ENCODE measurements at regions not wholly inside any gene's neighbourhood (a gene's known extent, or its start where the extent isn't known, plus 50 kb on each side); places are given as distances from the start of the nearest gene placed in this dataset.
"Not testable (repeated sequence)": the region's sequence is repeated elsewhere in the genome, so short reads cannot be mapped to it uniquely, and the experiment has no call there.

DNA sequence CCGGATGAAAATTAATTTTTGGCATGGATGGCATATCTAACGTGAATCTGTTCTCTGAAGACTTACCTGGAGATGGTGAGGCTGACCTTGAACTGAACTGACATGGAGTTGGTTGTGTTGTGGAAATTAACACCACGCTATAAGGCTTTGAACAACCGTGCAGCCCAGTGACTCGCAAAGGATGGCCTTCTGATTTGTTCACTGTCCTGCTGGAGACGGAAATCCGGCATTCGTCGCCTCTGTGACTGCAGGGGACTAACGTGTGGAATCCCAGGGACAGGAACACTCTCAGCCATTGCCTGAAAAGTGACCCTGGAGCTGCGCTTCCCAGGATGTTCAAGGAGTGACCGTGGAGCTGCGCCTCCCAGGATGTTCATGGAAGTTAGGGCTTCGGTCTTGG is 100.3 kb downstream of the NPIPB11 start:
- no peak overlapping the region for H3K9ac ChIP-seq (ENCODE audit: insufficient read depth, low read length, poor library complexity, severe bottlenecking)
- no peaks in the 10 kb centered on the region for H3K27me3 ChIP-seq (ENCODE audit: control insufficient read depth in 2 of 2, insufficient read depth in 2 of 2, low read length in 2 of 2)
- no peak for DNase-seq
- H3K27ac ChIP-seq (ENCODE audit: low read depth in 1 of 2, low read length in 2 of 2): no peak overlapping the region
- WGBS (ENCODE audit: insufficient coverage): 97% methylated on average over 13 of the region's 14 CpGs
- H3K36me3 Mint-ChIP-seq: peaks cover 30 to 34% of the 10 kb centered on the region in 2 donors
- H3K9me3 Mint-ChIP-seq: peaks cover 0 to 2% (median 0%) of the 10 kb centered on the region in 7 donors
- peaks cover 3 to 6% of the 10 kb centered on the region in 2 donors for H3K4me1 ChIP-seq (ENCODE audit: control insufficient read depth in 1 of 2, insufficient read depth in 2 of 2, low read length in 2 of 2)
- H3K36me3 ChIP-seq (replicated peaks in 1 of 2; ENCODE audit: control insufficient read depth in 1 of 2, insufficient read depth in 2 of 2, low read length in 2 of 2): peaks cover 9 to 25% of the 10 kb centered on the region in 2 donors
- H3K79me2 ChIP-seq (ENCODE audit: insufficient read depth, low read length): no peaks in the 10 kb centered on the region
- no peak for TF ChIP-seq CTCF (IDR thresholded peaks at IDR 0.05)
- no peak overlapping the region for H3K4me2 ChIP-seq (replicated peaks; ENCODE audit: extremely low read depth, low read length, poor library complexity, severe bottlenecking)
- intact Hi-C loops (cut with micrococcal nuclease): no loop called here
- no peak overlapping the region for H3K4me3 ChIP-seq (replicated peaks in 1 of 3; ENCODE audit: low read depth in 2 of 3, low read length in 3 of 3)
- no peak overlapping the region for H3K4me3 Mint-ChIP-seq
- no peak overlapping the region for H3K27ac Mint-ChIP-seq
- peaks cover 0 to 4% (median 0%) of the 10 kb centered on the region in 3 donors for H3K27me3 Mint-ChIP-seq (ENCODE audit: low read depth in 3 of 3)
- H4K20me1 ChIP-seq (ENCODE audit: insufficient read depth, low read length): peaks cover 10% of the 10 kb centered on the region
- H2AFZ ChIP-seq (ENCODE audit: insufficient read depth, low read depth, low read length, poor library complexity, severe bottlenecking): no peak overlapping the region
- H3K9me3 ChIP-seq (replicated peaks in 1 of 2; ENCODE audit: control insufficient read depth in 1 of 2, insufficient read depth in 1 of 2, low read length in 2 of 2): no peaks in the 10 kb centered on the region
- H3K4me1 Mint-ChIP-seq: peaks cover 13% of the 10 kb centered on the region

DNA sequence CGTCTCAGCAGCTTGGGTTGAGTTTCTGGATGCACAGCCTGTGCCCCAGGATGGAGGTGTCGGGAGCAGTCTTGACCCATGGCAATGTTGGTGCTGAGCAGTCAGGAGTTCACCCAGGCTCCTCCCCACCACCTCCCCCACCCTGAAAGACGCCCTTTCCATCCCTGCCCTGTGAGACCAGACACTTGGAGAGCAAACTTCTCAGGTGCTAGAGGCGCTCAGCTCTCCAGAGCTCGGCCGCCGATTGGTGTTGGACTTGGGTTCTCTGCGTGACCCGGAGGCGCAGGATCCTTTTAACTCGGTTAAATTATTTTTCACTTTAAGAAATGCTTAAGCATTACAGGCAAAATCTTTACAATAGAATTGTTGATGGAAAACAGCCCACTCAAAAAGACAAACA is 101.5 kb downstream of the NPIPB11 start:
- intact Hi-C loops (cut with micrococcal nuclease); H3K27me3 Mint-ChIP-seq (ENCODE audit: low read depth in 3 of 3); H3K4me2 ChIP-seq (replicated peaks; ENCODE audit: extremely low read depth, low read length, poor library complexity, severe bottlenecking); H3K9me3 Mint-ChIP-seq; H2AFZ ChIP-seq (ENCODE audit: insufficient read depth, low read depth, low read length, poor library complexity, severe bottlenecking); H3K9ac ChIP-seq (ENCODE audit: insufficient read depth, low read length, poor library complexity, severe bottlenecking); H3K27ac Mint-ChIP-seq; DNase-seq; H3K79me2 ChIP-seq (ENCODE audit: insufficient read depth, low read length); H3K4me3 ChIP-seq (replicated peaks in 1 of 3; ENCODE audit: low read depth in 2 of 3, low read length in 3 of 3); H3K4me3 Mint-ChIP-seq; H3K27me3 ChIP-seq (ENCODE audit: control insufficient read depth in 2 of 2, insufficient read depth in 2 of 2, low read length in 2 of 2); H3K27ac ChIP-seq (ENCODE audit: low read depth in 1 of 2, low read length in 2 of 2); H3K9me3 ChIP-seq (replicated peaks in 1 of 2; ENCODE audit: control insufficient read depth in 1 of 2, insufficient read depth in 1 of 2, low read length in 2 of 2): not testable (repeated sequence)
- Histone ChIP-seq H4K20me1 (ENCODE audit: insufficient read depth, low read length) (peaks cover 10% of the 10 kb centered on the region), H3K4me1 (ENCODE audit: control insufficient read depth in 1 of 2, insufficient read depth in 2 of 2, low read length in 2 of 2) (peaks cover 14 to 18% of the 10 kb centered on the region in 2 donors), H3K36me3 (replicated peaks in 1 of 2; ENCODE audit: control insufficient read depth in 1 of 2, insufficient read depth in 2 of 2, low read length in 2 of 2) (peaks cover 9 to 25% of the 10 kb centered on the region in 2 donors)
- Mint-ChIP-seq H3K36me3 (peaks cover 28 to 29% of the 10 kb centered on the region in 2 donors), H3K4me1 (peaks cover 25% of the 10 kb centered on the region)
- WGBS (ENCODE audit: insufficient coverage): 80% methylated on average over 1 of the region's 11 CpGs
